Keratinocyte (primary cell): ENCODE measurements at regions not wholly inside any gene's neighbourhood (a gene's known extent, or its start where the extent isn't known, plus 50 kb on each side); places are given as distances from the start of the nearest gene placed in this dataset.

Experiments
- DNase-seq: peaks from one replicate; pipeline ENCODE4 v3.0.0-alpha.2; 2011; ENCODE audit warnings: low read depth, missing footprints, low spot score
- FAIRE-seq: peaks from 2 replicates; lab custom pipeline; 2011; peaks lifted over from hg19 to GRCh38; lab: Jason Lieb, UNC
- H2AFZ ChIP-seq: 2 replicates; pipeline ENCODE4 v1.6.0; 2012; ENCODE audit warnings: low read length, control low read depth, inconsistent platforms; ENCODE audit not compliant: control insufficient read depth
- H3K27ac ChIP-seq: 2 replicates; pipeline ENCODE4 v1.5.1; 2011; ENCODE audit warnings: low read length; ENCODE audit not compliant: control insufficient read depth, insufficient read depth
- H3K27me3 ChIP-seq: 3 replicates; pipeline ENCODE4 v1.6.0; 2011; ENCODE audit warnings: low read length; ENCODE audit not compliant: control insufficient read depth, insufficient read depth; ENCODE audit errors: extremely low read depth
- H3K36me3 ChIP-seq, 2 experiments: 2 replicates in 1 of 2; 3 replicates in 1 of 2; pipeline ENCODE4 v1.5.1; 2011; ENCODE audit warnings: low read length in 2 of 2, mild to moderate bottlenecking in 1 of 2; ENCODE audit not compliant: control insufficient read depth in 2 of 2, insufficient read depth in 2 of 2; ENCODE audit errors: extremely low read depth in 1 of 2
- H3K4me1 ChIP-seq: 3 replicates; pipeline ENCODE4 v1.5.1; 2011; ENCODE audit warnings: low read length; ENCODE audit not compliant: control insufficient read depth, insufficient read depth; ENCODE audit errors: extremely low read depth
- H3K4me2 ChIP-seq: 3 replicates; pipeline ENCODE4 v1.6.0; 2011; ENCODE audit warnings: low read depth, low read length; ENCODE audit not compliant: control insufficient read depth, insufficient read depth; ENCODE audit errors: extremely low read depth
- H3K4me3 ChIP-seq, 3 experiments: fragments of 200-600 bp in 1 of 3; sonication (generic) in 1 of 3; 2 replicates in 2 of 3; 3 replicates in 1 of 3; pipeline ENCODE4 v1.5.1; 2011 to 2016; ENCODE audit warnings: low read length in 3 of 3, mild to moderate bottlenecking in 3 of 3, control low read depth in 2 of 3, inconsistent platforms in 1 of 3, low read depth in 1 of 3, mixed read lengths in 1 of 3, mixed run types in 1 of 3, moderate library complexity in 1 of 3; ENCODE audit not compliant: control insufficient read depth in 2 of 3, insufficient read depth in 2 of 3; ENCODE audit errors: extremely low read depth in 1 of 3
- H3K79me2 ChIP-seq: 2 replicates; pipeline ENCODE4 v1.6.0; 2012; ENCODE audit warnings: low read length; ENCODE audit not compliant: control insufficient read depth, insufficient read depth
- H3K9ac ChIP-seq: 3 replicates; pipeline ENCODE4 v1.6.0; 2011; ENCODE audit warnings: low read length; ENCODE audit not compliant: control insufficient read depth, insufficient read depth; ENCODE audit errors: extremely low read depth
- H3K9me1 ChIP-seq: 3 replicates; pipeline ENCODE4 v1.6.0; 2011; ENCODE audit warnings: low read length; ENCODE audit not compliant: control insufficient read depth, insufficient read depth; ENCODE audit errors: extremely low read depth
- H3K9me3 ChIP-seq: 2 replicates; pipeline ENCODE4 v1.5.1; 2012; ENCODE audit warnings: low read depth, low read length; ENCODE audit not compliant: control insufficient read depth
- H4K20me1 ChIP-seq: 3 replicates; pipeline ENCODE4 v1.6.0; 2011; ENCODE audit warnings: low read length; ENCODE audit not compliant: control insufficient read depth, insufficient read depth; ENCODE audit errors: extremely low read depth
- EZH2 ChIP-seq: IDR thresholded peaks from one replicate; pipeline ENCODE4 v1.6.1; 2012; ENCODE audit warnings: inconsistent platforms, mild to moderate bottlenecking, low read length, moderate library complexity
- dilution Hi-C: fragments of 300-500 bp; cut with MboI; formaldehyde crosslinking; loops from one replicate; pipeline ENCODE4 v1.7.0; 2020; ENCODE audit warnings: low sequenced_read_pairs; ENCODE audit not compliant: extremely low pct_ligation_motif_present
- TF ChIP-seq, protein P1 (sequence below), 3 experiments: IDR thresholded peaks in 1 of 3; conservative IDR thresholded peaks in 1 of 3; optimal IDR thresholded peaks in 1 of 3; 2 replicates in 2 of 3; 3 replicates in 1 of 3; pipeline versions ENCODE3 to v1.5.1; 2011; ENCODE audit warnings: low read length in 3 of 3, mild to moderate bottlenecking in 3 of 3, moderate library complexity in 2 of 3, control low read depth in 1 of 3, inconsistent platforms in 1 of 3; ENCODE audit not compliant: insufficient read depth in 2 of 3; ENCODE audit errors: extremely low read depth in 1 of 3

DNA sequence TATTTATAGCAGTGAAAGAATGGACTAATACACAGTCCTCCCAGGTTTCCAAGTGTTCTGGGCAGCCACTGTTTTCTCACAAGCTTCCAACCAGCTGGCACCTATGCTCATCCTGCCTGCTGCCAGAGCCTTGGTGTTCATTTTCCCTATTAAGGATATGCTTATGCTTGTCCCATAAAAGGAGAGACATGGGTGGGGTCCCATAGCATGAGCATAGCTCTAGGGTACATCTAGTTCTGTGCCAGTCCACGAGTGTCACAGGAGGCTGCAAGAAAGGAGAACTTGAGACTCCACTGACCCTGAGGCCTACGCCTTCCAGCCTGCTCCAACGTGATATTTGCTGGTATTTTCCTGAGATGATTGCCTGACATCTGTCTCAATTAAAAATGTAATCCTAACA lies 192.4 kb upstream of the PTGFR start:
- no peaks in the 10 kb centered on the region for H3K9me1 ChIP-seq
- peaks cover 2% of the 10 kb centered on the region for H3K4me1 ChIP-seq
- H3K79me2 ChIP-seq, result no peaks in the 10 kb centered on the region
- DNase-seq (no peak), FAIRE-seq (no peak)
- dilution Hi-C loops, result no loop called here
- H4K20me1 ChIP-seq, result no peaks in the 10 kb centered on the region
- TF ChIP-seq, protein P1, sequence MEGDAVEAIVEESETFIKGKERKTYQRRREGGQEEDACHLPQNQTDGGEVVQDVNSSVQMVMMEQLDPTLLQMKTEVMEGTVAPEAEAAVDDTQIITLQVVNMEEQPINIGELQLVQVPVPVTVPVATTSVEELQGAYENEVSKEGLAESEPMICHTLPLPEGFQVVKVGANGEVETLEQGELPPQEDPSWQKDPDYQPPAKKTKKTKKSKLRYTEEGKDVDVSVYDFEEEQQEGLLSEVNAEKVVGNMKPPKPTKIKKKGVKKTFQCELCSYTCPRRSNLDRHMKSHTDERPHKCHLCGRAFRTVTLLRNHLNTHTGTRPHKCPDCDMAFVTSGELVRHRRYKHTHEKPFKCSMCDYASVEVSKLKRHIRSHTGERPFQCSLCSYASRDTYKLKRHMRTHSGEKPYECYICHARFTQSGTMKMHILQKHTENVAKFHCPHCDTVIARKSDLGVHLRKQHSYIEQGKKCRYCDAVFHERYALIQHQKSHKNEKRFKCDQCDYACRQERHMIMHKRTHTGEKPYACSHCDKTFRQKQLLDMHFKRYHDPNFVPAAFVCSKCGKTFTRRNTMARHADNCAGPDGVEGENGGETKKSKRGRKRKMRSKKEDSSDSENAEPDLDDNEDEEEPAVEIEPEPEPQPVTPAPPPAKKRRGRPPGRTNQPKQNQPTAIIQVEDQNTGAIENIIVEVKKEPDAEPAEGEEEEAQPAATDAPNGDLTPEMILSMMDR (optimal IDR thresholded peaks at IDR 0.05 in 1 of 3, IDR thresholded peaks at IDR 0.05 in 1 of 3, conservative IDR thresholded peaks at IDR 0.05 in 1 of 3; ENCODE audit: extremely low read depth in 1 of 3, insufficient read depth in 2 of 3, low read length in 3 of 3), result no peak
- TF ChIP-seq EZH2, result no peak
- H3K27me3 ChIP-seq, result no peaks in the 10 kb centered on the region
- H3K4me3 ChIP-seq, result no peak overlapping the region
- no peak overlapping the region for H3K9ac ChIP-seq
- no peak overlapping the region for H3K4me2 ChIP-seq
- no peak overlapping the region for H3K27ac ChIP-seq
- no peaks in the 10 kb centered on the region for H3K9me3 ChIP-seq
- no peak overlapping the region for H2AFZ ChIP-seq
- H3K36me3 ChIP-seq, result no peaks in the 10 kb centered on the region

DNA sequence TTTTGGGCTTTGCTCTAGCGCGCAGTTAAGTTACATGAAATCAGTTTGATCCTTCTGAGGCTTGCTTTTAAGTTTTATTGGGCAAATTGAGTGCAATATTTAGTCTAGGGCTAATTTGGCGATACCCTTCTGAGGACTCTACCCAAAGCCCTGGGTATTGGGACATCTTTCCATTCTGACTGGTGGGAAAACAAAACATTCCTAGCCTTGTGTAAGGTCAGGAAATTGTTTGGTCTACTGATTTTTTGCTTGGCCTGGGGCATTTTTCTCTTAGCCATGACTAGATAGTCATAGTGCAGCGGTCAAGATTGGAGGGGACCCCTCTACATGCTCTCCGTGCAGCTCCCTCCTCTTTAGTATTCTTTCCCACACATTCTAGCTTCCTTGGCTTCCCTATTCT lies 189.6 kb upstream of the PTGFR start:
- Histone ChIP-seq H3K4me2 (no peak overlapping the region), H3K27me3 (no peaks in the 10 kb centered on the region), H3K4me3 (no peak overlapping the region), H3K36me3 (no peaks in the 10 kb centered on the region), H2AFZ (no peak overlapping the region), H3K4me1 (peaks cover 7% of the 10 kb centered on the region), H3K79me2 (no peaks in the 10 kb centered on the region), H4K20me1 (no peaks in the 10 kb centered on the region), H3K9ac (no peak overlapping the region), H3K27ac (no peak overlapping the region), H3K9me3 (no peaks in the 10 kb centered on the region), H3K9me1 (no peaks in the 10 kb centered on the region)
- FAIRE-seq (no peak), DNase-seq (no peak)
- no peak for TF ChIP-seq EZH2
- TF ChIP-seq, protein P1 (optimal IDR thresholded peaks at IDR 0.05 in 1 of 3, IDR thresholded peaks at IDR 0.05 in 1 of 3, conservative IDR thresholded peaks at IDR 0.05 in 1 of 3; ENCODE audit: extremely low read depth in 1 of 3, insufficient read depth in 2 of 3, low read length in 3 of 3), result no peak
- dilution Hi-C loops, result no loop called here
